K562 (cell line): ENCODE measurements at regions not wholly inside any gene's neighbourhood (a gene's known extent, or its start where the extent isn't known, plus 50 kb on each side); places are given as distances from the start of the nearest gene placed in this dataset.

Experiments
- CTCF ChIP-seq, 3 experiments: IDR thresholded peaks in 2 of 3; conservative IDR thresholded peaks in 1 of 3; 2 replicates each; pipeline ENCODE4 v1.5.1; 2011 to 2012; ENCODE audit warnings: low read length in 3 of 3, mild to moderate bottlenecking in 3 of 3, control low read depth in 2 of 3, improper control_type of control experiment in 1 of 3, inconsistent platforms in 1 of 3, low read depth in 1 of 3, mixed read lengths in 1 of 3, moderate library complexity in 1 of 3; ENCODE audit not compliant: insufficient read depth in 2 of 3
- POLR2AphosphoS5 ChIP-seq: IDR thresholded peaks from 2 replicates; pipeline ENCODE4 v1.6.1; 2011; ENCODE audit warnings: mild to moderate bottlenecking, low read depth, low read length, moderate library complexity; ENCODE audit not compliant: control insufficient read depth, insufficient read depth
- POU5F1 ChIP-seq: fragments of 150-350 bp; IDR thresholded peaks from 2 replicates; pipeline ENCODE4 v1.6.1; 2014; ENCODE audit warnings: borderline replicate concordance, low read length, low read depth, mild to moderate bottlenecking; ENCODE audit not compliant: partially characterized antibody
- TRIM24 ChIP-seq, 2 experiments: fragments of 450-650 bp; IDR thresholded peaks; 2 replicates each; pipeline ENCODE4 v1.6.1; 2016
- ZBTB8A ChIP-seq: fragments of 450-650 bp; IDR thresholded peaks from 2 replicates; pipeline ENCODE4 v1.6.1; 2018; ENCODE audit warnings: mild to moderate bottlenecking, moderate library complexity; ENCODE audit not compliant: partially characterized antibody

- TF ChIP-seq POLR2AphosphoS5, result no peak
- TF ChIP-seq TRIM24 (IDR thresholded peaks at IDR 0.05), result no peak
- TF ChIP-seq ZBTB8A, result no peak
- TF ChIP-seq POU5F1, result no peak
- no peak for TF ChIP-seq CTCF (IDR thresholded peaks at IDR 0.05 in 2 of 3, conservative IDR thresholded peaks at IDR 0.05 in 1 of 3; ENCODE audit: insufficient read depth in 2 of 3, low read depth in 1 of 3, low read length in 3 of 3)
Observed at GRCh38 chr17:72387487-72387886, 266.7 kb downstream of the SOX9 start.
